SK-N-SH treated with all-trans-retinoic acid at 6 μM for 48 hours (cell line): ENCODE measurements at regions not wholly inside any gene's neighbourhood (a gene's known extent, or its start where the extent isn't known, plus 50 kb on each side); places are given as distances from the start of the nearest gene placed in this dataset.

ENCODE experiments used
- ATAC-seq: fragments of 200-7000 bp; cut with Tn5 transposase; 3 replicates; pipeline ENCODE4 v1.9.1; 2020; ENCODE audit warnings: mild to moderate bottlenecking, moderate library complexity
- ARNTL ChIP-seq: fragments of 450-650 bp; formaldehyde crosslinking; IDR thresholded peaks from 2 replicates; pipeline ENCODE4 v1.5.0; 2020; ENCODE audit warnings: low read depth, mild to moderate bottlenecking, moderate library complexity, borderline replicate concordance
- BACH2 ChIP-seq: fragments of 250-450 bp; sonication (Bioruptor Pico); IDR thresholded peaks from 2 replicates; pipeline ENCODE4 v1.9.0; 2021; ENCODE audit warnings: mild to moderate bottlenecking, borderline replicate concordance
- CREB5 ChIP-seq: fragments of 250-450 bp; sonication (Bioruptor Pico); IDR thresholded peaks from 2 replicates; pipeline ENCODE4 v1.5.1; 2020; ENCODE audit warnings: low read depth, mild to moderate bottlenecking, moderate library complexity
- CSDC2 ChIP-seq: fragments of 250-450 bp; sonication (Bioruptor Pico); IDR thresholded peaks from 2 replicates; pipeline ENCODE4 v1.5.0; 2020; ENCODE audit warnings: mild to moderate bottlenecking, moderate library complexity
- CSRNP3 ChIP-seq: fragments of 250-450 bp; sonication (Bioruptor Pico); IDR thresholded peaks from 2 replicates; pipeline ENCODE4 v1.5.1; 2021; ENCODE audit warnings: mild to moderate bottlenecking, moderate library complexity
- ESRRG ChIP-seq: fragments of 250-450 bp; sonication (Bioruptor Pico); IDR thresholded peaks from 2 replicates; pipeline ENCODE4 v1.6.1; 2021; ENCODE audit warnings: mild to moderate bottlenecking
- GLIS3 ChIP-seq: fragments of 250-450 bp; sonication (Bioruptor Pico); IDR thresholded peaks from 2 replicates; pipeline ENCODE4 v1.5.0; 2020; ENCODE audit warnings: mild to moderate bottlenecking, moderate library complexity
- ISL1 ChIP-seq: fragments of 250-450 bp; sonication (Bioruptor Pico); IDR thresholded peaks from 2 replicates; pipeline ENCODE4 v2.1.2; 2022; ENCODE audit warnings: mild to moderate bottlenecking, moderate library complexity
- OSR1 ChIP-seq: fragments of 250-450 bp; sonication (Bioruptor Pico); IDR thresholded peaks from 2 replicates; pipeline ENCODE4 v1.8.0; 2022; ENCODE audit warnings: moderate library complexity, mild to moderate bottlenecking, inconsistent platforms
- PATZ1 ChIP-seq: fragments of 250-450 bp; sonication (Bioruptor Pico); IDR thresholded peaks from 2 replicates; pipeline ENCODE4 v1.8.0; 2020; ENCODE audit warnings: mild to moderate bottlenecking, moderate library complexity, borderline replicate concordance
- RARB ChIP-seq: fragments of 250-450 bp; sonication (Bioruptor Pico); IDR thresholded peaks from 2 replicates; pipeline ENCODE4 v1.8.0; 2021; ENCODE audit warnings: mild to moderate bottlenecking, moderate library complexity
- SNAI2 ChIP-seq: fragments of 250-450 bp; sonication (Bioruptor Pico); IDR thresholded peaks from 2 replicates; pipeline ENCODE4 v1.5.0; 2020; ENCODE audit warnings: mild to moderate bottlenecking, moderate library complexity
- TCF4 ChIP-seq: fragments of 250-450 bp; sonication (Bioruptor Pico); IDR thresholded peaks from 2 replicates; pipeline ENCODE4 v1.8.0; 2021; ENCODE audit warnings: mild to moderate bottlenecking, moderate library complexity, borderline replicate concordance
- ZC3H10 ChIP-seq: fragments of 250-450 bp; sonication (Bioruptor Pico); IDR thresholded peaks from 2 replicates; pipeline ENCODE4 v1.5.1; 2021; ENCODE audit warnings: mild to moderate bottlenecking, moderate library complexity
- ZFP3 ChIP-seq: fragments of 250-450 bp; sonication (Bioruptor Pico); IDR thresholded peaks from 2 replicates; pipeline ENCODE4 v1.5.0; 2020; ENCODE audit warnings: mild to moderate bottlenecking, moderate library complexity
- ZFP30 ChIP-seq: fragments of 450-650 bp; formaldehyde crosslinking; IDR thresholded peaks from 2 replicates; pipeline ENCODE4 v1.5.0; 2022; ENCODE audit warnings: mild to moderate bottlenecking, moderate library complexity
- ZNF565 ChIP-seq: fragments of 450-650 bp; formaldehyde crosslinking; conservative IDR thresholded peaks from 2 replicates; pipeline ENCODE4 v1.5.0; 2020; ENCODE audit warnings: low read depth, mild to moderate bottlenecking, moderate library complexity
- ZNF70 ChIP-seq: fragments of 450-650 bp; formaldehyde crosslinking; IDR thresholded peaks from 2 replicates; pipeline ENCODE4 v1.5.0; 2020; ENCODE audit warnings: mild to moderate bottlenecking, moderate library complexity
- ZNF8 ChIP-seq: fragments of 450-650 bp; formaldehyde crosslinking; IDR thresholded peaks from 2 replicates; pipeline ENCODE4 v1.5.0; 2020; ENCODE audit warnings: mild to moderate bottlenecking, moderate library complexity
- TF ChIP-seq, protein P1 (sequence below): fragments of 250-450 bp; sonication (Bioruptor Pico); IDR thresholded peaks from 2 replicates; pipeline ENCODE4 v1.5.0; 2020; ENCODE audit warnings: mild to moderate bottlenecking, moderate library complexity
- TF ChIP-seq, protein P2 (sequence below): fragments of 250-450 bp; sonication (Bioruptor Pico); IDR thresholded peaks from 2 replicates; pipeline ENCODE4 v1.8.0; 2021; ENCODE audit warnings: low read depth, mild to moderate bottlenecking, moderate library complexity, borderline replicate concordance

DNA sequence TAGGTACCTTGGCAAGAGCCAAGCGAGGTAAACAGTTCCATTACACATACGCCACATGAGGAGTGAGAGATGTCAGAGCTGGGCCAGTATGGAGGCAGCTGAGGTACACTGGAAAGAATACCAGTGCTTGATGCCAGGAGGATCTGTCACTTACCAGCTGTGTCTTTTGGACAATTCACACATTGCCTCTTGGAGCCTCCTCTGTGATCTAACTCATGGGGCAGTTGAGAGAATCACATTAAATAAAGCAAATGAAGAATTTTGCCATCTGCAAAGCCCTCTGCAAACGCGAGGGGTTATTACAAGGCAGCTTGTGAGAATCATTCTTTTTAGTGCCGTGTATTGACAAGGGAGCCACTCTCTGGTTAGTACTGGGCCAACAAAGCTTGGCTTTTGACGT lies 429.7 kb upstream of the KLF4 start:
- ATAC-seq: no peak
- TF ChIP-seq CSDC2 (CRISPR knock-in tag): no peak
- no peak for TF ChIP-seq OSR1
- TF ChIP-seq TCF4 (CRISPR knock-in tag): no peak
- no peak for TF ChIP-seq SNAI2 (CRISPR knock-in tag)
- TF ChIP-seq BACH2 (CRISPR knock-in tag): no peak
- no peak for TF ChIP-seq ZFP30 (CRISPR knock-in tag)
- TF ChIP-seq GLIS3 (CRISPR knock-in tag): no peak
- TF ChIP-seq PATZ1: no peak
- no peak for TF ChIP-seq ARNTL (CRISPR knock-in tag)
- no peak for TF ChIP-seq ZNF8 (CRISPR knock-in tag)
- TF ChIP-seq, protein P1, sequence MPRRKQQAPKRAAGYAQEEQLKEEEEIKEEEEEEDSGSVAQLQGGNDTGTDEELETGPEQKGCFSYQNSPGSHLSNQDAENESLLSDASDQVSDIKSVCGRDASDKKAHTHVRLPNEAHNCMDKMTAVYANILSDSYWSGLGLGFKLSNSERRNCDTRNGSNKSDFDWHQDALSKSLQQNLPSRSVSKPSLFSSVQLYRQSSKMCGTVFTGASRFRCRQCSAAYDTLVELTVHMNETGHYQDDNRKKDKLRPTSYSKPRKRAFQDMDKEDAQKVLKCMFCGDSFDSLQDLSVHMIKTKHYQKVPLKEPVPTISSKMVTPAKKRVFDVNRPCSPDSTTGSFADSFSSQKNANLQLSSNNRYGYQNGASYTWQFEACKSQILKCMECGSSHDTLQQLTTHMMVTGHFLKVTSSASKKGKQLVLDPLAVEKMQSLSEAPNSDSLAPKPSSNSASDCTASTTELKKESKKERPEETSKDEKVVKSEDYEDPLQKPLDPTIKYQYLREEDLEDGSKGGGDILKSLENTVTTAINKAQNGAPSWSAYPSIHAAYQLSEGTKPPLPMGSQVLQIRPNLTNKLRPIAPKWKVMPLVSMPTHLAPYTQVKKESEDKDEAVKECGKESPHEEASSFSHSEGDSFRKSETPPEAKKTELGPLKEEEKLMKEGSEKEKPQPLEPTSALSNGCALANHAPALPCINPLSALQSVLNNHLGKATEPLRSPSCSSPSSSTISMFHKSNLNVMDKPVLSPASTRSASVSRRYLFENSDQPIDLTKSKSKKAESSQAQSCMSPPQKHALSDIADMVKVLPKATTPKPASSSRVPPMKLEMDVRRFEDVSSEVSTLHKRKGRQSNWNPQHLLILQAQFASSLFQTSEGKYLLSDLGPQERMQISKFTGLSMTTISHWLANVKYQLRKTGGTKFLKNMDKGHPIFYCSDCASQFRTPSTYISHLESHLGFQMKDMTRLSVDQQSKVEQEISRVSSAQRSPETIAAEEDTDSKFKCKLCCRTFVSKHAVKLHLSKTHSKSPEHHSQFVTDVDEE (CRISPR knock-in tag): no peak
- TF ChIP-seq CSRNP3 (CRISPR knock-in tag): no peak
- no peak for TF ChIP-seq ZFP3 (CRISPR knock-in tag)
- TF ChIP-seq ESRRG (CRISPR knock-in tag): no peak
- TF ChIP-seq, protein P2, sequence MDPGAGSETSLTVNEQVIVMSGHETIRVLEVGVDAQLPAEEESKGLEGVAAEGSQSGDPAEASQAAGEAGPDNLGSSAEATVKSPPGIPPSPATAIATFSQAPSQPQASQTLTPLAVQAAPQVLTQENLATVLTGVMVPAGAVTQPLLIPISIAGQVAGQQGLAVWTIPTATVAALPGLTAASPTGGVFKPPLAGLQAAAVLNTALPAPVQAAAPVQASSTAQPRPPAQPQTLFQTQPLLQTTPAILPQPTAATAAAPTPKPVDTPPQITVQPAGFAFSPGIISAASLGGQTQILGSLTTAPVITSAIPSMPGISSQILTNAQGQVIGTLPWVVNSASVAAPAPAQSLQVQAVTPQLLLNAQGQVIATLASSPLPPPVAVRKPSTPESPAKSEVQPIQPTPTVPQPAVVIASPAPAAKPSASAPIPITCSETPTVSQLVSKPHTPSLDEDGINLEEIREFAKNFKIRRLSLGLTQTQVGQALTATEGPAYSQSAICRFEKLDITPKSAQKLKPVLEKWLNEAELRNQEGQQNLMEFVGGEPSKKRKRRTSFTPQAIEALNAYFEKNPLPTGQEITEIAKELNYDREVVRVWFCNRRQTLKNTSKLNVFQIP (CRISPR knock-in tag): no peak
- no peak for TF ChIP-seq ZNF565

DNA sequence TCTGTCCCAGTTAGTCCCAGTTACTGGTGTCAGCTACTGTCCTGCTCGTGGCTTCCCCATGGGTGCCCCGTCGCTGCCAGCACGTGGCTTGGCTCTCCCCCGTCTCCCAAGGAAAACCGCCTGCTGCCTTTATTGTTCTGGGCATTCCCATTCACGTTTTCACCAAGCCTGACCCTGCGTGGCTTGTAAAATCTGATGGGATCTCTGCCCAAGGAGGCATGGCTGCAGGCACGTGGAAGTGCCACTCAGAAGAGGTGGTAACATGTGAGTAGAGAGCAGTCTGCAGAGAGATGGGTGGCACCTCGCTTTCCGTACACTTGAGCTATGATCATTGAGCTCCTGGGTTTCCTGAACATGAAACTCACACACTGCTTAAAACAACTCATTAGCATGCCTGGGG lies 429.2 kb upstream of the KLF4 start:
- ATAC-seq: no peak
- no peak for TF ChIP-seq ZNF70 (CRISPR knock-in tag)
- TF ChIP-seq ESRRG (CRISPR knock-in tag): no peak
- TF ChIP-seq OSR1: no peak
- no peak for TF ChIP-seq ZFP3 (CRISPR knock-in tag)
- TF ChIP-seq ARNTL (CRISPR knock-in tag): no peak
- TF ChIP-seq ISL1 (CRISPR knock-in tag): no peak
- no peak for TF ChIP-seq CSDC2 (CRISPR knock-in tag)
- no peak for TF ChIP-seq ZNF8 (CRISPR knock-in tag)

DNA sequence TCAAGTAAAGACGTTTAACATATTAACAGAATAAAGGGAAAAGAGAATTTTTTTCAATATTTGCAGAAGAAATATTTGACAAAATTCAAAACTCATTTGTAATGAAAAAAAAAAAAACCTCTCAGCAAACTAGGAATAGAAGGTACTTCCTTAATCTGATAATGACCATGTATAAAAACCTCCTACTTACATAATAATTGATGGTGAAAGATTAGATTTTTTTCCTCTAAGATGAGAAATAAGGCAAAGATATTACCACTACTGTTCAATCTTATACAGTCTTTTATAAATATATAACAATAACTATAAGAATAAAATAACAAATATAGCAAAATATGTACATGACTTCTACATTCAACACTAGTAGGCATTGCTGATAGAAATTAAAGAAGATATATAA lies 424.6 kb upstream of the KLF4 start:
- TF ChIP-seq ARNTL (CRISPR knock-in tag) (no peak), BACH2 (CRISPR knock-in tag) (no peak), OSR1 (no peak), CREB5 (no peak), RARB (CRISPR knock-in tag) (no peak), PATZ1 (no peak), ESRRG (CRISPR knock-in tag) (no peak), TCF4 (CRISPR knock-in tag) (no peak), ZNF8 (CRISPR knock-in tag) (no peak), CSRNP3 (CRISPR knock-in tag) (no peak), ZNF565 (no peak), CSDC2 (CRISPR knock-in tag) (no peak), ZC3H10 (CRISPR knock-in tag) (no peak), ISL1 (CRISPR knock-in tag) (no peak)
- TF ChIP-seq, protein P1 (CRISPR knock-in tag): no peak
- ATAC-seq: no peak
